HUES6 (cell line): ENCODE measurements at regions not wholly inside any gene's neighbourhood (a gene's known extent, or its start where the extent isn't known, plus 50 kb on each side); places are given as distances from the start of the nearest gene placed in this dataset.
"Not testable (repeated sequence)": the region's sequence is repeated elsewhere in the genome, so short reads cannot be mapped to it uniquely, and the experiment has no call there.

ENCODE experiments used
- H3K27ac ChIP-seq: 2 replicates; pipeline ENCODE4 v1.7.0; 2013; ENCODE audit warnings: low read depth, mild to moderate bottlenecking, low read length, inconsistent platforms
- H3K27me3 ChIP-seq: 2 replicates; pipeline ENCODE4 v1.6.1; 2013; ENCODE audit warnings: low read length; ENCODE audit not compliant: control insufficient read depth, insufficient read depth
- H3K36me3 ChIP-seq: 2 replicates; pipeline ENCODE4 v1.6.1; 2013; ENCODE audit warnings: low read length; ENCODE audit not compliant: control insufficient read depth, insufficient read depth
- H3K4me1 ChIP-seq: 2 replicates; pipeline ENCODE4 v1.6.1; 2013; ENCODE audit warnings: low read length; ENCODE audit not compliant: control insufficient read depth, insufficient read depth
- H3K4me3 ChIP-seq: 2 replicates; pipeline ENCODE4 v1.5.1; 2013; ENCODE audit warnings: low read depth, low read length
- H3K9ac ChIP-seq: one replicate; pipeline ENCODE4 v1.6.1; 2013; ENCODE audit warnings: mild to moderate bottlenecking, low read length
- H3K9me3 ChIP-seq: 2 replicates; pipeline ENCODE4 v1.6.1; 2013; ENCODE audit warnings: low read depth, low read length; ENCODE audit not compliant: control insufficient read depth, insufficient read depth

DNA sequence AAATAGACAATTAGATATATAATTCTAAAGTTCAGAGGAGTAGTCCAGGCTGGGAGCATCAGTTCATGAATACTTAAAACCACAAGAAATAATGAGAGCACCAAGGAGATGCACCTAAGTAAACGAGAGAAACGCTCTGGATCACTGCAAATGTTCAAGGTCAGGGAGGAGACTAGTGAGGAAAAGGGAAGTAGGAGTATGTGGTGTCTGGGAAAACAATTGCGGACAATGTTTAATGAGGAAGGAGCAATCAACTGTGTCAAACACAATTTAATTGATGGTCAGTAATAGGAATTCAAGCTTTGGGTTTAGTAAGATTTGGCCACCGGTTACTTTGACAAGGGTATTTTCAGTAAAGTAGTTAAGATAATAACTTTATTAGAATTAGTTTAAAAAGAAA, 652.2 kb downstream of the DACH1 start:
- Histone ChIP-seq H3K9me3 (no peaks in the 10 kb centered on the region), H3K27me3 (no peaks in the 10 kb centered on the region), H3K36me3 (no peaks in the 10 kb centered on the region), H3K4me1 (no peaks in the 10 kb centered on the region), H3K27ac (no peak overlapping the region), H3K9ac (no peak overlapping the region), H3K4me3 (no peak overlapping the region)

DNA sequence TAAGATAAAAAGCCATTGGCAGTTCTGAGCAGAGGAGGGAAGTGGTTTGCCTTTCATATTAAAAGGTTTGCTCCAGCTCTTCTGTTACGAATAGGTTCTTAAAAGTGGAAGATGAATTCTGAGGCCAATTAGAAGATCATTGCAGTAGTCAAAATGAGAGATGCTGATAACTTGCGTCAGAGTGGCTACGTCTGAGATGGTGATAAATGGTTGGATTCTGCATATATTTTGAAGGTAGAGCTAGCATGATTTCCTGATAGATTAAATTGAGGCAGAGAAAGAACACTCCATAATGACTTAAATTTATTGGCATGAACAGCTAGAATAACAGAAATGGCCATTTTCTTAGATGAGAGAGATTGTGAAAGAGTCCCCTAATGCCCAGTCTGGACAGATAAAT, 652.6 kb downstream of the DACH1 start:
- Histone ChIP-seq H3K27ac (no peak overlapping the region), H3K36me3 (no peaks in the 10 kb centered on the region), H3K4me3 (no peak overlapping the region), H3K4me1 (no peaks in the 10 kb centered on the region), H3K9ac (no peak overlapping the region), H3K9me3 (no peaks in the 10 kb centered on the region), H3K27me3 (no peaks in the 10 kb centered on the region)

DNA sequence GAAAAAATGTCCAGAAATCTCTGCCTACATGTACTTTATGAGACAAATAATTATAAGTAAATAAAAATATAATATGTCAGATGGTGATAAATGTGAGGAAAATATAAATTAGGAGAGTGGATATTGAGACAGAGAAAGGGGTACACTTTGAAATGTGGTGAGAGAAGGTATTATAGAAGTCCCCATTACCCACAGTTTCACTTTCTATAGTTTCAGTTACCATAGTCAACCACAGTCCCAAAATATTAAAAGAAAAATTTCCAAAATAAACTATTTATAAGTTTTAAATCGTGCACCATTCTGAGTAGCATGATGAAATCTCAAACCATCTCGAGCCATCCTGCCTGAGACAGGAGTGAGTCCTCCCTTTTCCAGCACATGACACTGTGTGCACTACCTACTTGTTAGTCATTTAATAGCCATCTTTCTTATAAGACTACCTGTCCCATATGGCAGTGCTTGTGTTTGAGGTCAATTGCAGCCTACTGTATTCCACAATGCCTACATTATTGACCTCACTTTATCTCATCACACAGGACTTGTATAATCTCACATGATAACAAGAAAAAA, 653.7 kb downstream of the DACH1 start:
- Histone ChIP-seq H3K36me3 (no peaks in the 10 kb centered on the region), H3K9me3 (no peaks in the 10 kb centered on the region), H3K4me3 (no peak overlapping the region), H3K9ac (no peak overlapping the region), H3K27ac (no peak overlapping the region), H3K27me3 (no peaks in the 10 kb centered on the region), H3K4me1 (no peaks in the 10 kb centered on the region)

DNA sequence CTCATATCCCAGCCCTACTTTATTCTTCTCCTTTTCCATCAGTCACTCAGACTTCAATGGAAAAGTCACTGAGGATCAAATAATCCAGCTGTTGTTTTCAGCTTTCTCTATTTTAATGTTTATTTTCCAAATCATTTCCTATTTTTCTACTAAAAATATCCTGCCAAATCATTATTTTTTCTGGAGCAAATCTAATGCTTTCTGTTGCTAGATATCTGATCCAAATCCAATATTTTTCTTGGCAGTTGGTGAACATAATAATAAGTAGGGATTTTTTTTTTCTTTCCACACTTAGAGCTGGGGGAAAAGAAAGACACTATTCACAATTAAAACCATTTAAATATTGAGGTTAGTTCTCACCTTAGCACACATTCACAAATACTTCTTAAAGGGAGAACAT, 656.1 kb downstream of the DACH1 start:
- Histone ChIP-seq H3K4me1 (no peaks in the 10 kb centered on the region), H3K36me3 (no peaks in the 10 kb centered on the region), H3K9me3 (no peaks in the 10 kb centered on the region), H3K27me3 (no peaks in the 10 kb centered on the region), H3K4me3 (no peak overlapping the region), H3K27ac (no peak overlapping the region), H3K9ac (no peak overlapping the region)

DNA sequence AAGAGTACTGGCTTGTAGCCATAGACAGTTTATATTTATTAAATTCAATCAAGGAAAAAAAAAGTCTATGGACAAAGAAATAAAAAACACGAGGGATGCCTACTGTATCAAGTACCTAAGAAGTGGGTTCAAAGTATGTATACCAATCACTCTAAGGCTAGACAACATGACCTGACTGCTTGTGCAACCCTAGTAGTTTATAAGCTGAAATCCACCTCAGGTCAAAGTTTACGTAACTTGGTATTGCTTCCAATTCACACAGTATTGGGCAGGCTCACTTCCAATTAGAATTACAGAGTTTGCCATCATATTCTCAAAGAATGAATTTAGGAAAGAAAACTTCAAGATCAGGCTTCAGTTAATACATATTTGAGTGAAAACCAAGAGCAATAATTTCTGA, 657.8 kb downstream of the DACH1 start:
- no peak overlapping the region for H3K9ac ChIP-seq
- H3K27ac ChIP-seq = no peak overlapping the region
- no peaks in the 10 kb centered on the region for H3K36me3 ChIP-seq
- no peaks in the 10 kb centered on the region for H3K27me3 ChIP-seq
- no peaks in the 10 kb centered on the region for H3K9me3 ChIP-seq
- no peak overlapping the region for H3K4me3 ChIP-seq
- H3K4me1 ChIP-seq = no peaks in the 10 kb centered on the region

DNA sequence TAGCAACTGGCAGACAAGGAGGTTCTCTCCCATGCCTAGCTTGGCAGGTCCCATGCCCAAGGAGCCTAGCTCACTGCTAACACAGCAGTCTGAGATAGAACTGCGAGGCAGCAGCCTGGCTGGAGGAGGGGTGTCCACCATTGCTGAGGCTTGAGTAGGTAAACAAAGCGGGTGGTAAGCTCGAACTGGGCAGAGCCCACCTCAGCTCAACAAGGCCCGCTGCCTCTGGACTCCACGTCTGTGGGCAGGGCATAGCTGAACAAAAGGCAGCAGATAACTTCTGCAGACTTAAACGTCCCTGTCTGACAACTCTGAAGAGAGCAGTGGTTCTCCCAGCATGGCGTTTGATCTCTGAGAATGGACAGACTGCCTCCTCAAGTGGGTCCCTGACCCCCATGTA, 682.4 kb downstream of the DACH1 start:
- H3K27ac ChIP-seq, H3K9ac ChIP-seq, H3K36me3 ChIP-seq, H3K4me1 ChIP-seq, H3K9me3 ChIP-seq, H3K27me3 ChIP-seq, H3K4me3 ChIP-seq: not testable (repeated sequence)

DNA sequence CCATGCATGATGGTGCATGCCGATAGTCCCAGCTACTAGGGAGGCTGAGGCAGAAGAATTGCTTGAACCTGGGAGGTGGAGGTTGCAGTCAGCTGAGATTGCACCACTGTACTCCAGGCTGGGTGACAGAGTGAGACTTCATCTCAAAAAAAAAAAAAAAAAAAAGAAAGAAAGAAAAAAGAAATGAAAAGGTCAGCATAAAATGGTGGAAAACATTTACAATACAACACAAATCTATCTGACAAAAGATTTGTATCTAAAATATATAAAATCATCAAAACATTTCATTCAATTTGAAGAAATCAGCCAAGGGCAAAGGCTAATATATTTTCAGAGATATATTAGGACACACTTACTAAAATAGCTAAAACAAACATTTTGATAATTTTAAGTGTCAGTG, 683.7 kb downstream of the DACH1 start:
- H3K27me3 ChIP-seq, H3K4me1 ChIP-seq, H3K4me3 ChIP-seq, H3K9me3 ChIP-seq, H3K9ac ChIP-seq, H3K36me3 ChIP-seq, H3K27ac ChIP-seq: not testable (repeated sequence)

DNA sequence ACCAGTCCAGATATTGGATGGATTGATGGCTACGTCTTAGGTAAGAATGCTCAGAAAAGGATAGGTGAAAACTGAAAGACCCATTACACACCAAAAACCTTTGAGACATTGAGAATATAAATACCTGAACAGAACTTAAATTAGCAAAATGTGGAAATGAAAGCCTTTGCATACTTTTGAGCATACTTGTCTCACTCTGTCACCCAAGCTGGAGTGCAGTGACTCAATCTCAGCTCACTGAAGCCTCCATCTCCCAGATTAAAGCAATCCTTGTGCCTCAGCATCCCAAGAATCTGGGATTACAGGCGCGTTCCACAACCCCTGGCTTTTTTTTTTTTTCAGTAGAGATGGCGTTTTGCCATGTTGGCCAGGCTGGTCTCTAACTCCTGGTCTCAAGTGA, 695.3 kb downstream of the DACH1 start:
- H3K36me3 ChIP-seq = no peaks in the 10 kb centered on the region
- no peaks in the 10 kb centered on the region for H3K4me1 ChIP-seq
- no peak overlapping the region for H3K27ac ChIP-seq
- no peak overlapping the region for H3K9ac ChIP-seq
- H3K9me3 ChIP-seq = no peaks in the 10 kb centered on the region
- no peak overlapping the region for H3K4me3 ChIP-seq
- no peaks in the 10 kb centered on the region for H3K27me3 ChIP-seq

DNA sequence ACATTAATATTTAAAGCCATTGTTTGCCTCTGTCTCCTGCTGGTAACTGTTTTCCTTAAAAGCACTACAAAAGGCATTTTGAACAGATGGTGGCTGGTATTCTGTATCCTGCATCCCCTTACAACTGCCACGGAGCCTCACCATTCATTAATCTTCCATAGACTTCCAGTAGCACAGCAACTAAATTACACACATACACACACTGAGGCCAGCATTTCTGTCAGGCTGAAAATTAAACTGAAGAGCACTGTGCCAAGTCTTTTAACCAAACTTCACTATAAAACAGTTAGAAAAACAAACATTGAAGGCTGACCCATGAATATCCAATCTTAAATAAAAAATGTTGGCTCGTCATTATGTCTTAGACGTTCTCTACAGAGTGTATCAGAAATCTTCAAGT, 697.8 kb downstream of the DACH1 start:
- no peaks in the 10 kb centered on the region for H3K9me3 ChIP-seq
- H3K36me3 ChIP-seq = no peaks in the 10 kb centered on the region
- H3K27ac ChIP-seq = no peak overlapping the region
- H3K4me1 ChIP-seq = no peaks in the 10 kb centered on the region
- H3K4me3 ChIP-seq = no peak overlapping the region
- H3K9ac ChIP-seq = no peak overlapping the region
- H3K27me3 ChIP-seq = no peaks in the 10 kb centered on the region

DNA sequence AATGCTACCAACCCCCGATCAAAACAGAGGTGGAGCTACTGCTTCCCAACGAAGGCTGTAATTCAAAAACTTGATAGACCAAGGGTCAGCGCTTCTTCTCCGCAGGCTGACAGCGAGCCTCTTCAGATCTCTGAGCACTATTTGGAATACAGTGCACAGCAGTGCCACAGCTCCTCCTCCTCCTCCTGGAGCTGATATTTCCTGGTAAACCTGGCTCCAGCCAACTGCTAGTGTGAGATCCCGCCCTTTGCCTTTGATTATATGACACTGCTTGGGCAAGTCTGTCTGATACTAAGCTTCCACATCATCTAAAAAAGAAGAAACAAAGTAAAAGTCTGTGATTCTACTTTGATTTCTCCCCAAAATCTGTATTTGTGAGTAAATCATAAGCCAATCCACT, 710.5 kb downstream of the DACH1 start:
- Histone ChIP-seq H3K27me3 (no peaks in the 10 kb centered on the region), H3K27ac (no peak overlapping the region), H3K9me3 (no peaks in the 10 kb centered on the region; the same call in 1 of the 2 replicates), H3K9ac (no peak overlapping the region), H3K4me1 (peaks cover 8% of the 10 kb centered on the region), H3K4me3 (no peak overlapping the region), H3K36me3 (no peaks in the 10 kb centered on the region)

DNA sequence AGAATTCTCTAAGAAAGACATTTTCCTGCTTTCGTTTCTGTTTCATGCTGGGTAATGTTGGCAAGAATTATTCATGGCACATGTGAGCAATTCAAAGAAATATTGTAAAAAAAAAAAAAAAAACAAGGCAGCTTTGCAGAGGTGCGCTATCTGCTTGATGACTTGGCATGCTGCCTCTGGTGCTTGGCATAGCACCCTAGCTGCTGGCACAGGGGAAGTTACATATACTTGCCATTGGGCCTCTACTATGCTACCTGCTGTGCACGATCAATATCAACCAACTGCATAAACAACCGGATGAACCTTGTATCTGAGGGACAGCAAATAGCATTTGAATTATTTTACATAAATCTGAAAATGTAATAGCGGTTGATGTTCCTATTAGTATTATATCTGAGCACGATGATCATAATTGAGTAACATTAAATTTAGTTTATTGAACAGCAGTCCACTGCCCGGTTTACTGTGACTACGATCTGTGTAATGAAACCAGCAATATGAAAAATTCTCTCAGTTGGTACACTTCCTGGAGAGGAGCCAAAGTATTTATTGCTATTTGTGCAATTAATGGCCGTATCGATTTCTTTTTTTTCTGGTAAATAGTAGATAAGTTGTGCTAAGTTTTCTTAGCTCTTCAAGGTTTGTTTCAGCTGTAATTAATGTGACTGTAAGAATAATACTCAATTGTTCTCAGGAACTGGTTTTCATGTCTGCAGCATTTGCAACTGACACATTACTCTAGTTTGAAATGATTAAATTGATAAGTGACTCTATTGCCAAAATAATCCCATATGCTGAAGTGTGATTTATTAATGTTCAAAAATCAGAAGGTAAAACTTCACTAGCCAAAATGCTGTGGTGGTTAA, 717.3 kb downstream of the DACH1 start:
- Histone ChIP-seq H3K9me3 (no peaks in the 10 kb centered on the region; the same call in 1 of the 2 replicates), H3K4me3 (no peak overlapping the region), H3K9ac (no peak overlapping the region), H3K27ac (no peak overlapping the region), H3K4me1 (no peaks in the 10 kb centered on the region), H3K36me3 (no peaks in the 10 kb centered on the region), H3K27me3 (no peaks in the 10 kb centered on the region)
